HEK293T (cell line): ENCODE measurements at regions not wholly inside any gene's neighbourhood (a gene's known extent, or its start where the extent isn't known, plus 50 kb on each side); places are given as distances from the start of the nearest gene placed in this dataset.

ENCODE experiments used
- ELF4 ChIP-seq: fragments of 450-650 bp; IDR thresholded peaks from 2 replicates; pipeline ENCODE4 v1.6.1; 2017; ENCODE audit warnings: antibody characterized with exemption
- FOXA1 ChIP-seq: fragments of 450-650 bp; IDR thresholded peaks from 2 replicates; pipeline ENCODE4 v1.6.1; 2016; ENCODE audit warnings: mild to moderate bottlenecking
- FOXK2 ChIP-seq: fragments of 450-650 bp; IDR thresholded peaks from 2 replicates; pipeline ENCODE4 v1.6.1; 2016; ENCODE audit warnings: mild to moderate bottlenecking
- HDGF ChIP-seq: fragments of 450-650 bp; IDR thresholded peaks from 2 replicates; pipeline ENCODE4 v1.6.1; 2017; ENCODE audit warnings: antibody characterized with exemption, borderline replicate concordance
- SP1 ChIP-seq: fragments of 450-650 bp; IDR thresholded peaks from 2 replicates; pipeline ENCODE4 v1.6.1; 2017

DNA sequence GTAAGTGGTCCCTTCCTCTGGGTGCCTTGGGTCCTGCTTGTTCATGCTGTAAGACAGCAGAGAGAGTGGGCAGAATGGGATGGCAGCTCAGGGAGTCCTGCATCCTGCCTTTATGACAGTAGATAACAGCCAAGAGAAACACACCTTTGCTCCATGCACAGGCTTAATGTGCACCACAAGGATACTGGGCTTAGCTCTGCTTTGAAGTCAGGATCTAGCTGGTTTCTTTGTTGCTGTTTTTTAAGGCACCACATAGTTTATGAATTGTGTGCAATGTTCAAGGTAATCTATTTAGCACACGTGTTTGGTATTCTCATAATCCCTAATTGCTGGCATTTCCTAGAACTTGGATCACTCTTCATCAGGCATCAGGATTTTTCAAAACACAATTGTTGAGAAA, 239.5 kb upstream of the DCN start:
- no peak for TF ChIP-seq FOXA1
- TF ChIP-seq ELF4 = no peak
- TF ChIP-seq SP1 = no peak
- TF ChIP-seq HDGF = no peak
- TF ChIP-seq FOXK2 = no peak
